K562 (cell line): ENCODE measurements at regions not wholly inside any gene's neighbourhood (a gene's known extent, or its start where the extent isn't known, plus 50 kb on each side); places are given as distances from the start of the nearest gene placed in this dataset.

Experiments
- CREBBP ChIP-seq: IDR thresholded peaks from one replicate; pipeline ENCODE4 v1.6.1; 2012; ENCODE audit warnings: low read depth, mild to moderate bottlenecking, control low read depth, inconsistent platforms, low read length
- EP300 ChIP-seq: IDR thresholded peaks from 2 replicates; pipeline ENCODE4 v1.6.1; 2012; ENCODE audit warnings: low read length, improper control_type of control experiment
- ERF ChIP-seq: fragments of 450-650 bp; formaldehyde crosslinking; IDR thresholded peaks from 2 replicates; pipeline ENCODE4 v1.4.0; 2020; ENCODE audit warnings: mild to moderate bottlenecking, mixed read lengths
- HEY1 ChIP-seq: fragments of 250-450 bp; sonication (Bioruptor Pico); IDR thresholded peaks from 2 replicates; pipeline ENCODE4 v1.5.0; 2020; ENCODE audit warnings: mild to moderate bottlenecking, moderate library complexity, borderline replicate concordance
- NR2C2 ChIP-seq, 2 experiments: fragments of 200-800 bp in 1 of 2; sonication (Bioruptor generic) in 1 of 2; sonication (generic) in 1 of 2; formaldehyde crosslinking in 1 of 2; IDR thresholded peaks; 2 replicates each; pipeline versions ENCODE4 v1.6.1 to v1.8.0; 2016 to 2022; ENCODE audit warnings: mild to moderate bottlenecking in 1 of 2, missing compliant biosample characterization in 1 of 2, missing genetic modification characterization in 1 of 2, missing genetic modification reagents in 1 of 2
- NR4A1 ChIP-seq, 2 experiments: fragments of 250-450 bp in 1 of 2; fragments of 450-650 bp in 1 of 2; sonication (Bioruptor Pico) in 1 of 2; IDR thresholded peaks; 2 replicates each; pipeline versions ENCODE4 v1.4.0 to v1.6.1; 2016 to 2020; ENCODE audit warnings: mild to moderate bottlenecking in 2 of 2, missing compliant biosample characterization in 1 of 2, missing genetic modification characterization in 1 of 2, moderate library complexity in 1 of 2
- TARDBP ChIP-seq: fragments of 450-650 bp; IDR thresholded peaks from 2 replicates; pipeline ENCODE4 v1.6.1; 2016
- ZNF197 ChIP-seq: fragments of 200-800 bp; sonication (Bioruptor generic); IDR thresholded peaks from 2 replicates; pipeline ENCODE4 v1.6.1; 2016; ENCODE audit warnings: low read depth, missing genetic modification characterization, missing compliant biosample characterization
- ZNF263 ChIP-seq: sonication (generic); formaldehyde crosslinking; IDR thresholded peaks from 2 replicates; pipeline ENCODE4 v1.8.0; 2022; ENCODE audit warnings: mild to moderate bottlenecking, missing genetic modification reagents, borderline replicate concordance
- TF ChIP-seq, protein P1 (sequence below): fragments of 450-650 bp; IDR thresholded peaks from 2 replicates; pipeline ENCODE4 v1.6.1; 2017; ENCODE audit warnings: mild to moderate bottlenecking, moderate library complexity
- TF ChIP-seq, protein P2 (sequence below): fragments of 450-650 bp; formaldehyde crosslinking; IDR thresholded peaks from 2 replicates; pipeline ENCODE4 v1.4.0; 2020; ENCODE audit warnings: mild to moderate bottlenecking, moderate library complexity
- TF ChIP-seq, protein P3 (sequence below): conservative IDR thresholded peaks from 2 replicates; pipeline ENCODE4 v1.6.1; 2011; ENCODE audit warnings: low read depth, mild to moderate bottlenecking, low read length; ENCODE audit not compliant: control insufficient read depth
- TF ChIP-seq, protein P4 (sequence below): sonication (generic); formaldehyde crosslinking; IDR thresholded peaks from 2 replicates; pipeline ENCODE4 v1.8.0; 2022; ENCODE audit warnings: mild to moderate bottlenecking, missing genetic modification reagents

DNA sequence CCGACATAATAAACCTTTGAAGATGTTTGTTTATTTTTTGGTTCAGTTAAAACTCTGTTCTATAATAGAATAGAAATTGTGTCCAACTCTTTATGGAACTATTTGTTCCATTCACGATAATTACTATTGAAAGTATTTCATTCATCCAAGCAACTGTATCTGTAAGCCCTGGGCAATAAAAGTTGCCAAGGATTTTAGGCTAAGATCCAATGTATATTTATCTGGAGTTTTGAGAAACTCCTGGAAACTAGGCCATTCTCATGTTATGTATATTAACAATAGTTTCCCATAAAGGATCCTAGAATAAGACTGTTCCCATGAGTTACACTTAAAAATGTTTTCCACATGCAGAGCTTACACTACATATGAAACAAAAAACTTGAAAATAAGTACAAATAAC, 261.6 kb downstream of the SLITRK6 start (continued):
- TF ChIP-seq, protein P1, sequence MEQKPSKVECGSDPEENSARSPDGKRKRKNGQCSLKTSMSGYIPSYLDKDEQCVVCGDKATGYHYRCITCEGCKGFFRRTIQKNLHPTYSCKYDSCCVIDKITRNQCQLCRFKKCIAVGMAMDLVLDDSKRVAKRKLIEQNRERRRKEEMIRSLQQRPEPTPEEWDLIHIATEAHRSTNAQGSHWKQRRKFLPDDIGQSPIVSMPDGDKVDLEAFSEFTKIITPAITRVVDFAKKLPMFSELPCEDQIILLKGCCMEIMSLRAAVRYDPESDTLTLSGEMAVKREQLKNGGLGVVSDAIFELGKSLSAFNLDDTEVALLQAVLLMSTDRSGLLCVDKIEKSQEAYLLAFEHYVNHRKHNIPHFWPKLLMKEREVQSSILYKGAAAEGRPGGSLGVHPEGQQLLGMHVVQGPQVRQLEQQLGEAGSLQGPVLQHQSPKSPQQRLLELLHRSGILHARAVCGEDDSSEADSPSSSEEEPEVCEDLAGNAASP, result no peak
- TF ChIP-seq CREBBP (no peak), EP300 (no peak), ZNF197 (CRISPR knock-in tag) (no peak), ZNF263 (CRISPR knock-in tag) (no peak), NR4A1 (CRISPR knock-in tag; IDR thresholded peaks at IDR 0.05) (no peak), NR4A1 (tag; IDR thresholded peaks at IDR 0.05) (no peak), HEY1 (CRISPR knock-in tag) (no peak), TARDBP (no peak), NR2C2 (CRISPR knock-in tag; IDR thresholded peaks at IDR 0.05) (no peak), NR2C2 (tag; IDR thresholded peaks at IDR 0.05) (no peak), ERF (CRISPR knock-in tag) (no peak)
- TF ChIP-seq, protein P2, sequence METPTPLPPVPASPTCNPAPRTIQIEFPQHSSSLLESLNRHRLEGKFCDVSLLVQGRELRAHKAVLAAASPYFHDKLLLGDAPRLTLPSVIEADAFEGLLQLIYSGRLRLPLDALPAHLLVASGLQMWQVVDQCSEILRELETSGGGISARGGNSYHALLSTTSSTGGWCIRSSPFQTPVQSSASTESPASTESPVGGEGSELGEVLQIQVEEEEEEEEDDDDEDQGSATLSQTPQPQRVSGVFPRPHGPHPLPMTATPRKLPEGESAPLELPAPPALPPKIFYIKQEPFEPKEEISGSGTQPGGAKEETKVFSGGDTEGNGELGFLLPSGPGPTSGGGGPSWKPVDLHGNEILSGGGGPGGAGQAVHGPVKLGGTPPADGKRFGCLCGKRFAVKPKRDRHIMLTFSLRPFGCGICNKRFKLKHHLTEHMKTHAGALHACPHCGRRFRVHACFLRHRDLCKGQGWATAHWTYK (CRISPR knock-in tag), result no peak
- TF ChIP-seq, protein P3, sequence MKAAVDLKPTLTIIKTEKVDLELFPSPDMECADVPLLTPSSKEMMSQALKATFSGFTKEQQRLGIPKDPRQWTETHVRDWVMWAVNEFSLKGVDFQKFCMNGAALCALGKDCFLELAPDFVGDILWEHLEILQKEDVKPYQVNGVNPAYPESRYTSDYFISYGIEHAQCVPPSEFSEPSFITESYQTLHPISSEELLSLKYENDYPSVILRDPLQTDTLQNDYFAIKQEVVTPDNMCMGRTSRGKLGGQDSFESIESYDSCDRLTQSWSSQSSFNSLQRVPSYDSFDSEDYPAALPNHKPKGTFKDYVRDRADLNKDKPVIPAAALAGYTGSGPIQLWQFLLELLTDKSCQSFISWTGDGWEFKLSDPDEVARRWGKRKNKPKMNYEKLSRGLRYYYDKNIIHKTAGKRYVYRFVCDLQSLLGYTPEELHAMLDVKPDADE, result no peak
- TF ChIP-seq, protein P4, sequence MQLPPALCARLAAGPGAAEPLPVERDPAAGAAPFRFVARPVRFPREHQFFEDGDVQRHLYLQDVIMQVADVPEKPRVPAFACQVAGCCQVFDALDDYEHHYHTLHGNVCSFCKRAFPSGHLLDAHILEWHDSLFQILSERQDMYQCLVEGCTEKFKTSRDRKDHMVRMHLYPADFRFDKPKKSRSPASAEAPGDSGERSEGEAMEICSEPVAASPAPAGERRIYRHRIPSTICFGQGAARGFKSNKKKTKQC, result no peak
